ENCODE measurements at regions not wholly inside any gene's neighbourhood (a gene's known extent, or its start where the extent isn't known, plus 50 kb on each side); places are given as distances from the start of the nearest gene placed in this dataset.

DNA sequence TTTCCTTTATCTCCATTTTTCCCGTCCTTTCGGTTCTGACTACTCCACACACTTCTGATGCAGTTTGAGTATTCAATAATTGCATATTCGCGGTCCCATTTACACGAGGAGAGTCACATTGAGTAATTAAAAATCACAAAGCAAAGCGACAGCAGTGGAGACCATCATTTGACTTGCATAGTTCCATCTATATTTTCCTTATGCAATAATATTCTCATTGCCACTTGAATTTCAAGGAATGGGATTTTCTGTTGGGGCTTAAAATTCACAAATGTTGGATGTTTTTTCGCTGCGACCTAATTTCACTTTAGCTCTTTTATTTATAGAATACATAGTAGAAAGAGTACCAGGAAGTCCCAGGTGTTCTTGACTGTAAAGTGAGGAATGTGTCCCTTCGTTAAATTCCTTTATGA, 186.8 kb downstream of the ZEB2 start:
- TF ChIP-seq, protein P1, sequence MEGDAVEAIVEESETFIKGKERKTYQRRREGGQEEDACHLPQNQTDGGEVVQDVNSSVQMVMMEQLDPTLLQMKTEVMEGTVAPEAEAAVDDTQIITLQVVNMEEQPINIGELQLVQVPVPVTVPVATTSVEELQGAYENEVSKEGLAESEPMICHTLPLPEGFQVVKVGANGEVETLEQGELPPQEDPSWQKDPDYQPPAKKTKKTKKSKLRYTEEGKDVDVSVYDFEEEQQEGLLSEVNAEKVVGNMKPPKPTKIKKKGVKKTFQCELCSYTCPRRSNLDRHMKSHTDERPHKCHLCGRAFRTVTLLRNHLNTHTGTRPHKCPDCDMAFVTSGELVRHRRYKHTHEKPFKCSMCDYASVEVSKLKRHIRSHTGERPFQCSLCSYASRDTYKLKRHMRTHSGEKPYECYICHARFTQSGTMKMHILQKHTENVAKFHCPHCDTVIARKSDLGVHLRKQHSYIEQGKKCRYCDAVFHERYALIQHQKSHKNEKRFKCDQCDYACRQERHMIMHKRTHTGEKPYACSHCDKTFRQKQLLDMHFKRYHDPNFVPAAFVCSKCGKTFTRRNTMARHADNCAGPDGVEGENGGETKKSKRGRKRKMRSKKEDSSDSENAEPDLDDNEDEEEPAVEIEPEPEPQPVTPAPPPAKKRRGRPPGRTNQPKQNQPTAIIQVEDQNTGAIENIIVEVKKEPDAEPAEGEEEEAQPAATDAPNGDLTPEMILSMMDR (IDR thresholded peaks at IDR 0.05; ENCODE audit: low read depth, low read length) = no peak
- TF ChIP-seq POLR2A (IDR thresholded peaks at IDR 0.05; ENCODE audit: extremely low read depth, insufficient read length) = no peak
